H1 (cell line): ENCODE measurements at regions not wholly inside any gene's neighbourhood (a gene's known extent, or its start where the extent isn't known, plus 50 kb on each side); places are given as distances from the start of the nearest gene placed in this dataset.

Experiments
- CTCF ChIA-PET: fragments of 300-600 bp; sonication (Branson Sonifier 250); formaldehyde crosslinking; loops from one replicate; lab custom pipeline; 2021; ENCODE audit not compliant: partially characterized antibody; lab: Charles Lee
- POLR2A ChIA-PET: fragments of 300-600 bp; sonication (Branson Sonifier 250); formaldehyde crosslinking; loops from one replicate; lab custom pipeline; 2021; ENCODE audit warnings: inconsistent platforms; ENCODE audit not compliant: partially characterized antibody; lab: Charles Lee
- DNase-seq, 2 experiments: peaks; one replicate each; pipeline versions ENCODE4 v3.0.0 to v3.0.0-alpha.2; 2010 to 2022; ENCODE audit warnings: low spot score in 2 of 2, low read depth in 1 of 2, mixed read lengths in 1 of 2
- FAIRE-seq: peaks from 2 replicates; lab custom pipeline; 2011; peaks lifted over from hg19 to GRCh38; lab: Jason Lieb, UNC
- H2AFZ ChIP-seq: 2 replicates; pipeline ENCODE4 v1.8.1; 2012; ENCODE audit warnings: low read length, inconsistent platforms
- H2AK5ac ChIP-seq: 2 replicates; pipeline ENCODE4 v1.6.1; 2013; ENCODE audit warnings: low read depth, low read length
- H2BK120ac ChIP-seq: replicated peaks from 2 replicates; pipeline ENCODE3; 2013; ENCODE audit warnings: low read depth, low read length, inconsistent platforms
- H2BK12ac ChIP-seq: 2 replicates; pipeline ENCODE4 v1.6.1; 2013; ENCODE audit warnings: low read depth, low read length
- H2BK15ac ChIP-seq: 2 replicates; pipeline ENCODE4 v1.6.1; 2013; ENCODE audit warnings: low read length
- H2BK20ac ChIP-seq: 2 replicates; pipeline ENCODE4 v1.6.1; 2013; ENCODE audit warnings: low read length
- H2BK5ac ChIP-seq: 2 replicates; pipeline ENCODE4 v1.6.1; 2013; ENCODE audit warnings: low read depth, low read length
- H3K14ac ChIP-seq: 2 replicates; pipeline ENCODE4 v1.6.1; 2013; ENCODE audit warnings: inconsistent platforms; ENCODE audit not compliant: insufficient read length
- H3K18ac ChIP-seq: 2 replicates; pipeline ENCODE4 v1.6.1; 2013; ENCODE audit warnings: low read length; ENCODE audit errors: extremely low read depth
- H3K23ac ChIP-seq: 2 replicates; pipeline ENCODE4 v1.6.1; 2013; ENCODE audit warnings: inconsistent platforms; ENCODE audit not compliant: insufficient read length
- H3K23me2 ChIP-seq: 2 replicates; pipeline ENCODE4 v1.6.1; 2013; ENCODE audit warnings: low read depth, low read length
- H3K27ac ChIP-seq: 2 replicates; pipeline ENCODE4 v1.6.1; 2011; ENCODE audit warnings: low read depth, low read length, inconsistent platforms
- H3K27me3 ChIP-seq, 4 experiments: replicated peaks in 1 of 4; 1 replicate in 1 of 4; 2 replicates in 3 of 4; pipeline versions ENCODE4 v1.6.1 to v1.8.1; 2011 to 2013; ENCODE audit warnings: low read length in 3 of 4, mild to moderate bottlenecking in 3 of 4, inconsistent platforms in 2 of 4, mixed read lengths in 2 of 4, moderate library complexity in 1 of 4; ENCODE audit not compliant: control insufficient read depth in 3 of 4, insufficient read depth in 3 of 4; ENCODE audit errors: extremely low read depth in 1 of 4
- H3K36me3 ChIP-seq, 4 experiments: 2 replicates each; pipeline versions ENCODE4 v1.6.1 to v1.8.1; 2011 to 2013; ENCODE audit warnings: mild to moderate bottlenecking in 4 of 4, low read length in 3 of 4, moderate library complexity in 2 of 4, control low read depth in 1 of 4, inconsistent platforms in 1 of 4; ENCODE audit not compliant: insufficient read depth in 4 of 4, control insufficient read depth in 2 of 4
- H3K4ac ChIP-seq: replicated peaks from 2 replicates; pipeline ENCODE3; 2013; ENCODE audit warnings: low read length, low read depth, mixed read lengths, inconsistent platforms; ENCODE audit not compliant: insufficient read length
- H3K4me1 ChIP-seq, 4 experiments: replicated peaks in 1 of 4; 1 replicate in 1 of 4; 2 replicates in 3 of 4; pipeline versions ENCODE4 v1.6.1 to v1.8.1; 2011 to 2013; ENCODE audit warnings: low read length in 3 of 4, inconsistent platforms in 2 of 4, mixed read lengths in 1 of 4; ENCODE audit not compliant: insufficient read depth in 4 of 4, control insufficient read depth in 3 of 4
- H3K4me2 ChIP-seq, 2 experiments: 2 replicates each; pipeline versions ENCODE4 v1.6.1 to v1.8.1; 2011 to 2013; ENCODE audit warnings: low read depth in 2 of 2, low read length in 2 of 2, control low read depth in 1 of 2, inconsistent platforms in 1 of 2, mild to moderate bottlenecking in 1 of 2; ENCODE audit not compliant: insufficient read depth in 1 of 2
- H3K4me3 ChIP-seq, 4 experiments: fragments of 200-600, 300-600 bp in 1 of 4; sonication (generic), shearing (Covaris generic), sonication (Bioruptor Twin) in 1 of 4; 2 replicates each; pipeline versions ENCODE4 v1.5.1 to v1.8.1; 2011 to 2016; ENCODE audit warnings: low read length in 4 of 4, low read depth in 3 of 4, control low read depth in 2 of 4, inconsistent platforms in 2 of 4, mild to moderate bottlenecking in 2 of 4, mixed read lengths in 1 of 4, moderate library complexity in 1 of 4; ENCODE audit not compliant: insufficient read depth in 2 of 4; ENCODE audit errors: extremely low read depth in 1 of 4
- H3K56ac ChIP-seq: replicated peaks from 2 replicates; pipeline ENCODE3; 2013; ENCODE audit warnings: low read depth, mild to moderate bottlenecking, mixed read lengths, low read length, inconsistent platforms; ENCODE audit not compliant: insufficient read length
- H3K79me1 ChIP-seq: 2 replicates; pipeline ENCODE4 v1.6.1; 2013; ENCODE audit warnings: low read depth, low read length, control low read depth
- H3K79me2 ChIP-seq, 2 experiments: 2 replicates each; pipeline versions ENCODE4 v1.6.1 to v1.8.1; 2012 to 2013; ENCODE audit warnings: low read length in 2 of 2, mild to moderate bottlenecking in 2 of 2, inconsistent platforms in 1 of 2; ENCODE audit not compliant: insufficient read depth in 2 of 2, control insufficient read depth in 1 of 2
- H3K9ac ChIP-seq, 4 experiments: replicated peaks in 1 of 4; 1 replicate in 1 of 4; 2 replicates in 3 of 4; pipeline versions ENCODE4 v1.6.1 to v1.8.1; 2011 to 2013; ENCODE audit warnings: low read depth in 3 of 4, low read length in 3 of 4, control low read depth in 2 of 4, mild to moderate bottlenecking in 2 of 4, moderate library complexity in 2 of 4, inconsistent platforms in 1 of 4; ENCODE audit errors: extremely low read depth in 1 of 4
- H3K9me3 ChIP-seq, 2 experiments: 2 replicates each; pipeline versions ENCODE4 v1.6.1 to v1.8.1; 2012 to 2013; ENCODE audit warnings: mild to moderate bottlenecking in 2 of 2, moderate library complexity in 2 of 2, control low read depth in 1 of 2, inconsistent platforms in 1 of 2, low read depth in 1 of 2, low read length in 1 of 2, mixed read lengths in 1 of 2; ENCODE audit not compliant: insufficient read depth in 2 of 2
- H4K20me1 ChIP-seq, 2 experiments: replicated peaks in 1 of 2; 2 replicates each; pipeline versions ENCODE3 to v1.8.1; 2011 to 2013; ENCODE audit warnings: inconsistent platforms in 2 of 2, low read length in 2 of 2, mild to moderate bottlenecking in 1 of 2; ENCODE audit not compliant: insufficient read depth in 2 of 2, control insufficient read depth in 1 of 2
- H4K5ac ChIP-seq: 2 replicates; pipeline ENCODE4 v1.6.1; 2013; ENCODE audit warnings: low read length, low read depth, mixed read lengths, inconsistent platforms; ENCODE audit not compliant: insufficient read length
- H4K8ac ChIP-seq: 2 replicates; pipeline ENCODE4 v1.8.0; 2013; ENCODE audit warnings: mild to moderate bottlenecking, moderate library complexity, low read length, inconsistent platforms; ENCODE audit not compliant: insufficient read depth; ENCODE audit errors: extremely low read depth
- H4K91ac ChIP-seq: replicated peaks from 2 replicates; pipeline ENCODE3; 2013; ENCODE audit warnings: low read length, mixed read lengths, inconsistent platforms; ENCODE audit not compliant: insufficient read length
- BACH1 ChIP-seq: IDR thresholded peaks from 2 replicates; pipeline ENCODE4 v1.6.1; 2012; ENCODE audit warnings: low read length, improper control_type of control experiment
- BCL11A ChIP-seq, 2 experiments: IDR thresholded peaks; one replicate each; pipeline ENCODE4 v1.6.1; 2011; ENCODE audit warnings: low read depth in 2 of 2, low read length in 2 of 2, mild to moderate bottlenecking in 2 of 2
- HDAC2 ChIP-seq, 2 experiments: fragments of 300-600 bp in 1 of 2; sonication (generic) in 1 of 2; IDR thresholded peaks; 2 replicates each; pipeline ENCODE4 v1.6.1; 2011 to 2012; ENCODE audit warnings: low read depth in 2 of 2, low read length in 2 of 2, mild to moderate bottlenecking in 2 of 2, moderate library complexity in 2 of 2, borderline replicate concordance in 1 of 2, inconsistent platforms in 1 of 2
- JUN ChIP-seq: IDR thresholded peaks from 2 replicates; pipeline ENCODE4 v1.6.1; 2011; ENCODE audit warnings: low read depth, mild to moderate bottlenecking, improper control_type of control experiment, low read length
- KDM1A ChIP-seq: fragments of 200-600, 300-600 bp; sonication (generic); IDR thresholded peaks from 2 replicates; pipeline ENCODE4 v1.7.1; 2016; ENCODE audit warnings: mild to moderate bottlenecking, low read length, borderline replicate concordance
- POLR2AphosphoS5 ChIP-seq: IDR thresholded peaks from 2 replicates; pipeline ENCODE4 v1.6.1; 2011; ENCODE audit warnings: low read depth, low read length
- RBBP5 ChIP-seq: IDR thresholded peaks from 2 replicates; pipeline ENCODE4 v1.7.1; 2012; ENCODE audit warnings: low read depth, mild to moderate bottlenecking, inconsistent platforms, low read length, moderate library complexity, borderline replicate concordance
- RFX5 ChIP-seq: IDR thresholded peaks from 2 replicates; pipeline ENCODE4 v1.6.1; 2011; ENCODE audit warnings: low read depth, low read length, improper control_type of control experiment, borderline replicate concordance
- RNF2 ChIP-seq: fragments of 200-900, 300-1000 bp; sonication (generic); IDR thresholded peaks from 2 replicates; pipeline ENCODE4 v1.7.1; 2016; ENCODE audit warnings: borderline replicate concordance, low read depth, mild to moderate bottlenecking, antibody characterized with exemption, low read length; ENCODE audit not compliant: poor library complexity, severe bottlenecking; ENCODE audit errors: missing control alignments
- SP1 ChIP-seq: IDR thresholded peaks from 2 replicates; pipeline ENCODE4 v1.6.1; 2011; ENCODE audit warnings: low read depth, low read length
- SP4 ChIP-seq: IDR thresholded peaks from 2 replicates; pipeline ENCODE4 v1.6.1; 2012; ENCODE audit warnings: low read length, inconsistent platforms
- TAF1 ChIP-seq: IDR thresholded peaks from 2 replicates; pipeline ENCODE4 v1.6.1; 2011; ENCODE audit warnings: mild to moderate bottlenecking, low read depth, low read length
- TEAD4 ChIP-seq: IDR thresholded peaks from 2 replicates; pipeline ENCODE4 v1.6.1; 2012; ENCODE audit warnings: low read depth, low read length, inconsistent platforms, mixed read lengths
- YY1 ChIP-seq: IDR thresholded peaks from 2 replicates; pipeline ENCODE4 v1.6.1; 2011; ENCODE audit warnings: low read depth, mild to moderate bottlenecking, low read length
- WGBS, 2 experiments: shearing (Covaris generic) in 1 of 2; methylation state at CpG; one replicate each; pipeline versions ENCODE4 v1.1.6 to v1.1.7; 2013 to 2015; ENCODE audit warnings: low lambda C conversion rate in 2 of 2, mixed read lengths in 2 of 2, inconsistent platforms in 1 of 2, low coverage in 1 of 2, missing lambda C conversion rate in 1 of 2; ENCODE audit not compliant: insufficient replicate concordance in 2 of 2, insufficient coverage in 1 of 2, insufficient read length in 1 of 2; ENCODE audit errors: extremely low coverage in 1 of 2, missing lambda C conversion rate in 1 of 2; 5-methylcytosine and 5-hydroxymethylcytosine counted together

DNA sequence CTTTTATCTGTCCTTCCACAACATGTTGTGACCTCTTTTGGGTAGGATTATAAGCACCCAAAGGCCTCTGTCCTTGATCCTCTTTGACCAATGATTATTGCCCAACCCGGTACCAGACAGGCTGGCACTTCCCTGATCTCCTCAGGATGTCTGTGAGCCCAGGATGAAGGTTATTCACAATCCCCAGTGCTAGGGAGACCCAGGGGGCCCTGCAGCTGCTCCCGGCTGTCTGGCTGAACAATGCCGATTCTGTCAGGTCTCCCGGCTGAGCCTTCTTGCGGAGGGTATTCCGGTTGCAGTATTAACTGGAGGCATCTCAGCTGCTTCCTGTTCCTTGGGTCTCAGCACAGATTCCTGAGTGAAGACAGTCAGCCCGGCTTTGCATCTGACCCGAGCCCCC lies 71.2 kb upstream of the CDON start:
- Histone ChIP-seq H3K36me3 (no peaks in the 10 kb centered on the region), H3K79me2 (no peaks in the 10 kb centered on the region), H3K18ac (no peak overlapping the region), H3K56ac (no peak overlapping the region), H3K23me2 (no peaks in the 10 kb centered on the region), H3K4me2 (no peak overlapping the region), H4K20me1 (no peaks in the 10 kb centered on the region), H3K4ac (no peak overlapping the region), H2BK15ac (no peak overlapping the region), H2AK5ac (no peak overlapping the region), H4K8ac (no peak overlapping the region), H4K91ac (no peak overlapping the region), H3K14ac (no peak overlapping the region), H2BK5ac (peak overlapping the region; percentile 46; the same call in 1 of the 2 replicates), H3K27ac (no peak overlapping the region), H2BK12ac (0 out of 2 replicates have a peak overlapping the region, but pooled peaks have one; percentile 33), H3K9me3 (no peaks in the 10 kb centered on the region), H2BK120ac (no peak overlapping the region), H3K4me3 (no peak overlapping the region), H3K4me1 (peaks cover 2 to 10% (median 7%) of the 10 kb centered on the region in 4 experiments; a peak in 4 of 7 replicates), H3K9ac (no peak overlapping the region), H3K27me3 (no peaks in the 10 kb centered on the region), H2AFZ (no peak overlapping the region), H3K23ac (no peak overlapping the region), H2BK20ac (no peak overlapping the region), H3K79me1 (no peaks in the 10 kb centered on the region), H4K5ac (no peak overlapping the region)
- POLR2A ChIA-PET, result interaction anchor here (1.0 to 1.5 kb wide), 3 partner anchors 10 to 30 kb away, joined by 3 to 6 read pairs (median 3); no protein-coding TSS in a partner anchor
- FAIRE-seq, result no peak
- WGBS, 2 experiments, result 81% methylated on average over 8 of the region's 8 CpGs; no CpG with 5 or more reads in 1 of the 2 experiments
- DNase-seq, result no peak
- CTCF ChIA-PET, result interaction anchor here (0.7 to 2.0 kb wide), 7 partner anchors 13 to 520 kb away, joined by 3 to 8 read pairs (median 3); no protein-coding TSS in a partner anchor
- TF ChIP-seq JUN (no peak), TEAD4 (no peak), BCL11A (IDR thresholded peaks at IDR 0.05; ENCODE audit: low read depth in 2 of 2, low read length in 2 of 2) (no peak), SP4 (no peak), RNF2 (no peak), HDAC2 (IDR thresholded peaks at IDR 0.05; ENCODE audit: borderline replicate concordance in 1 of 2, low read depth in 2 of 2, low read length in 2 of 2) (no peak), SP1 (no peak), YY1 (no peak), TAF1 (no peak), BACH1 (no peak), KDM1A (no peak), RFX5 (no peak), POLR2AphosphoS5 (no peak), RBBP5 (no peak)
